GM21576 (cell line): ENCODE measurements at regions not wholly inside any gene's neighbourhood (a gene's known extent, or its start where the extent isn't known, plus 50 kb on each side); places are given as distances from the start of the nearest gene placed in this dataset.
"Not testable (repeated sequence)": the region's sequence is repeated elsewhere in the genome, so short reads cannot be mapped to it uniquely, and the experiment has no call there.

Experiments used
- ATAC-seq: cut with Tn5 transposase; IDR thresholded peaks from one replicate; pipeline ENCODE4 v1.9.1; 2021; ENCODE audit warnings: mild to moderate bottlenecking, moderate library complexity; ENCODE audit not compliant: unreplicated experiment

DNA sequence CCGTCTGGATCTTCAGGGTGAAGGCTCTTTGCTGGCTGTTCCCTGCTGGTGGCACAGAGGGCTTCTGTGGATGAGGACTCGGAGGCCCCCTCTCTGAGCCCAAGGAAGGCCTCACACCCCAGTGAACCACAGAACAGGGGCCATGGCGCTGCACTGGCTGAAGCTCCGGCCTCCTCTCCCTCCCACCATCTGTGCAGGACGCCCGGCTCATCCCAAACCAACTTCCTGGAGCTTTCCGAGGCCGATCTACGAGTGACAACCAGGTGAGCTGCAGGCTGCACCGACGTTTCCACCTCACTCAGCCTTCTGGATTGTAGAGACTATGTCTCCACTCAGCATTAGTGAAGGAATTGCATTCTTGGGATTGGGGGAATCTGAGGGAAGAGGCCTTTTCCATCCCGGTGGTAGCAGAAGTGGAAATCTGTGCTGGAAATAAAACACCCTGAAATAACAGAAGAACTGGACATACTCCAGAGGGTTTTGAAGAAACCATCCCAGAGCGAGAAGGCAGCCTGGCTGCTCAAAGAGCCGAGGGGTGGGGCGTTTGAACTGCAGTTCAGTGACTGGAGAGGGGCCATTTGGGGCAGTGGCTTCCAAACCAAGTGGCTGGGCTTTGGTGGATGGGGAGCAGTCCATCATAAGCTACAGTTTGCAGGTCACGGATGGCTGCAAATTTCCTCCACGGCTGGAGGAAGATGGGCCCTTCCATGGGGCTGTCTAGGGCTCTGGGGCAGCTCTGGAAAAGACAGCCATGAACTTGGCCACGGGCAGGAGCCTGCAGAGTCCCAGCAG is 120.7 kb upstream of the ZNF469 start:
- ATAC-seq = not testable (repeated sequence)

DNA sequence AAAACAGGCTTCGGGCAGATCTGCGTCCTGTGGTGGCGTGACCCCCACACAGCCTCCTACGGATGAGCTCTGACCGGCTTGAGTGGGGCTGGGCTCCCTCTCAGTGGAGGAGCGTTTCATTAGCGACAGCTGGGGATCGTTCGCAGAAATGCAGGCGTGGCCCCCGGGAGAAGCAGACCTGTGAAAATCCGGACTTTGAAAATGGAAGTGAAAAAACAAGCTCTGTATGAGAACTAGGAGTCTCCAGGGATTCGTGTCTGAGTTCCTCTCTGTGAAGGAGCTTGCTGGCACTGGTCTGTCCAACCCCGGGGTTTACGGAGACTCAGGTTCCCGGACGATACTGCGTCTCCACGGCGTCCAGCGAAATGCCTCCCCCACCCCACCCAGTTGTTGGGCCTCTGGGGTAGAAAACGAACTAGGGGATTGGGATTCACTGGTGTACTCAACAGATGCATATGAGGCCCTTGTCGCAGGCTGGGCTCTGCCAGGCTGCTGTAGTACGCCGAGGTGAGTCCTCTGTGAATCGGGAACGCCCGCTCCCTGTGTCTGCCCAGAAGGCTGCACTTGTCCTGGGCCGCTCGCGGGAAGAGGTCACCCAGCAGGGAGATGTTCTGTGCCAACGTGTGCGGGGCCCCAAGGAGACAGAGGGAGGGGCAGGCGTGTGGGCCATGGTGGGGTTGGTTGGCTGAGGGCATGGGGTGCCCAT is 119.7 kb upstream of the ZNF469 start:
- ATAC-seq = not testable (repeated sequence)

DNA sequence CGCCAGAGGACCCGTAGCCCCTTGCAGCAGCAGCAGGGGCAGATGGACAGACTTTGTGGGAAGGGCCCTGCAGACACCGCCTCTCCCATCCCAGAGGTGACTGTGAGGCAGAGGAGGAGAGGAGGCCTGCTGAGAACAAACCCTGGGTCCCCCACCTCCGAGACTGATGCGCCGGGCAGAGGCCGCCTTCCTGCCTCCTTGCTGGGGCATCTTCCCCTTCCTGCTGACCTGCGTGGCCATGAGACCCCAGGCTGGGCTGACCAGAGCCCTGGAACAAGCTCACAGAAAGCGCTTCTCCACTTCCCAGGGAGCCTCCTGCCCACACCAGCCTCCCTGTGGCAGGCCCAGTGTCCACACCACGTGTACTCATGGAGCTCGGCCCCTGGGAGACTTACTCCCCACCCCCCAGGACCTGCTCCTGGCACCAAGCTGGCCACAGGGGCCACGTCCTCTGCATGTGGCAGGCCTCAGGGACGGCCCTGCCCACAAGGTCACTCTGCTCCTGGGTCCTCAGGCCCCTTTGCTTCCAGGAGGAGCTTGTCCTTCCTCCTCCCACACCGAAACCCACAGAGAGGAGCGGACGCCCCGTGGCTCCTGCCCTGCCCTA is 119.0 kb upstream of the ZNF469 start:
- not testable (repeated sequence) for ATAC-seq

DNA sequence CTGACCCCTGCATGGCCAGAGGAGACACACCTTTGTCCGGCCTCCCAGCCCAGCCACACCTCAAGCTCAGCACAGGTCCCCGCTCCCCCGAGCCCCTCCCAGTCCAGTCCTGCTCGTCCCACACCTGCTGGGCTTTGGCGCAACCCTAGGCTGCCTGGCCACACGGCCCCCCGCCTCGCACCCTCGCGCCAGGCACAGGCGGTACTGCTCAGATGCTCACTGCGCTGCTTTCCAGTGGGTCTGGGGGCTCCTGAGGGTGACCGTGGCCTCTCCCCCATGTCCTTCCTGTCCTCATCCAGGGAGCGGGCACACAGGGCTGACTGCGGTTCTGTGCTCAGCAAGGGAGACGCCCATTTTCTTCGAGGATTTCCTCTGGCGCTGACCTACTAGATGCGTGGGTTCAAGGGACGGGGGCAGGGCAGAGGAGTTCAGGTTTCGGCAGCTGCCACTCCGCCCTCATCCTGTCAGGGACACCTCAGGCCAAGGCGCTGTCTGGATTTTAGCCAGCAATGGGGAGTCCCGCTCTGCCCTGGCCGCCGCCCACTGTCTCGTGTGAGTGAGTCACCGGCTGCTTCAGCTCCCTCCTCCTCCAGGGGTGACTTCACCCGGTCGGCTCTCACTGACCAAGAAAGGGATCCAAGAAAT is 118.0 kb upstream of the ZNF469 start:
- ATAC-seq = peak; percentile 70

DNA sequence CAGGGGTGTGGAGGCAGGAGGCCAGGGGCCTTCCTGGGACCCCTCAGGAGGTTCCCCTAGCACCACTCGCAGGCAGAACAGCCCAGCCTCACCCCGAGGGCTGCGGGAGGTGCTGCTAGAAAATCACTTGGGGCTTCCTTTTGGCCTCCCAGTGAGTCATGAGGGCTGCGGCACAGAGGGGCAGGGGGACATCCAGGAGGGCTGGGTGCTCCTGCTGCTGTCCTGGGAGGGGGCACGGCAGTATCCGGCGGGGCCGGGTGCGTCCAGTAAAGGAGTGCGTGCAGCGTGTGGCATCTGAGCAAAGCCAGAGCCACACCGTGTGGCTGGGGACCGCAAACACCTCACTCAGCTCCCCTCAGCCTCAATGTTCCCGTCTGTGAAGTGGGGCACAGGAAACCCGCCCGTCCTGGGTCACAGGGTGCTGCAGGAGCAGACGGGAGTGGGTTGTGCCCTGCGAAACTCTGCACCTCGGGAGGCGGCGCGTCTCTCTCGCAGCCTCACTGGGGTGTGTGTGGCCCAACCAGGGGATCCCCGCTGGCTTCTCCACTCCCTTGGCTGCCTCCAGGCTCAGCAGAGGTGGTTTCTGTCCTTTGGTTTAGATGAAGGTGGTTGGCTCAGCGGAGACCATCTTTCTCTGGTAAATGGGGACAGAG is 117.3 kb upstream of the ZNF469 start:
- peak; percentile 26 for ATAC-seq

DNA sequence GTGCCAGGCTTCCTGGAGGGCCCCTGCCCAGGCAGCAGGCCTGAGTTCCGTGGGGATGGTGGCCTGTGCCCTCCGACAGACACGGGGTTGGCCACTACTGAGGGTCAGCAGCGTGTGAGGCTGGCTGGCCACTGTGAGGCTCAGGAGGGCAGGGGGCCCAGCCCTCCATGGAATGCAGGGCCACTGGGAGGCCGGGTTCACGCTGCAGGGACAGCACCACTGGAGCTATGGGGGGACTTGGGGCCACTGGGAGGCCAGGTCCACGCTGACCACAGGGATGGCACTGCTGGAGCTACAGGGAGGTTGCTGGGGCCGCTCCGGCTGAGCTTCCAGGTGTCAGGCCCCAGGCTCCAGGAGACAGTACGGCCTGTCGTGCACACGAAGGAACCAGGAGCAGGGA is 116.7 kb upstream of the ZNF469 start:
- peak; percentile 15 for ATAC-seq

DNA sequence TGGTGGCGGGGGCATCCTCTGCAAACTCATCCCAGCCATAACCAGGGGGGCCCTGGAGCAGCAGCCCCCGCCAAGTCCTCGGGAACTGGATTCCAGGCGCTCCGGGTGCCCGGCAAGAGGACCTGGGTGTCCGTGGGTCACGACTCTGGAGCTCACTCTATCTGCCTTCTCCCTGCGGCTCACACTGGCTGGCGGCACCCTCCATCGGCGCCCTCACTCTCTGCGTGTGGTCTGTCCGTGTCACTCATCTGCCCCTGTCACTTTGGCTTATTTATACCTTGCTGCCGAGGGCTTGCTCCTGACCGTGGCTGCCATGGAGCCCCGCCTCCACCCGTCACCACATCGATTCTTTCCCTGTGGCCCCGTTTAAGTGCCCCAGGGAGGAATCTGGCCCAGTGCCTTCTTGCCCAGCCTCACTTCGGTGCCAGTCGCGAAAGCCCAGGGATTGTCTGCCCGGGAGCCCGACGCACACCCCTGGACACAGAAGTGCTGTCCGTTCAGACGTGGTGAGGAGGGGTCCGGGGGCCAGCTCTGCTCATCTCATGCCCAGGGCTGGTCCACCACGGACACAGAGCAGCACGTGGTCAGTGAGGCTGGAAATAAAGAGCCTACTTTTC is 115.7 kb upstream of the ZNF469 start:
- ATAC-seq = not testable (repeated sequence)

DNA sequence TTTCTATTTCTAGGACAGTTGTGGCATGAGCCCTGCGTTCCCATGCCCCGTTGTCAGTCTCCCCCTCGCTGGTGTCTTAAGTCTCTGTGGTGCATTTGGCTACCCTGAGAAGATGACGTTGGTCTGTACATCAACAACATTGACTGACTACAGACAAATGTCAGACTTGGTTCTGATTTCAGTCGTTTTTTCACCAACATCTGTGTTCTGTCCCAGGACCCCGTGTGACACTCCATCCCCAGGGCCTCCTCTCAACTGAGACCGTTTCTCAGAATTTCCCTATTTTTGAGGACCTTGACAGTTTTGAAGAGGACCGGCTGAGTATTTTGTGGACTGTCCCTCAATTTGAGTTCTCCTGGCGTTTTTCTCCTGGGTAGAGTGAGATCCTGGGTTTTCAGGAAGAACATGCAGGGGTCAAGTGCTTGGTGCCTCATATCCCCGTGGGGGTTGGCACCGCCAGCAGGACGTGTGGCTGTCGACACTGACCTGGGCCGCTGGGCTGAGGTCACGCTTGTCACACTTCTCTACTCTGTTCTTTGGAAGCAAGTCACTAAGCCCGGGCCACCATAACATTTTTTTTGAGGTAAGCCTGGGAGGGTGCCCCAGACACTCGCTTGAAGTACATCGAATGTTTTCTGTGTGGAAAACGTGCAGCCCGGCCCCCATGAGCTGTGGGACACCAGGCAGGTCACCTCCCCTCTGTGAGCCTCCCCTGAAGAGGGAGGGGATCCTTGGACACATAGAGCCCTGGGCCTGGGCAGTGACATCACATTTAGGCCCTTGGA is 114.4 kb upstream of the ZNF469 start:
- not testable (repeated sequence) for ATAC-seq

DNA sequence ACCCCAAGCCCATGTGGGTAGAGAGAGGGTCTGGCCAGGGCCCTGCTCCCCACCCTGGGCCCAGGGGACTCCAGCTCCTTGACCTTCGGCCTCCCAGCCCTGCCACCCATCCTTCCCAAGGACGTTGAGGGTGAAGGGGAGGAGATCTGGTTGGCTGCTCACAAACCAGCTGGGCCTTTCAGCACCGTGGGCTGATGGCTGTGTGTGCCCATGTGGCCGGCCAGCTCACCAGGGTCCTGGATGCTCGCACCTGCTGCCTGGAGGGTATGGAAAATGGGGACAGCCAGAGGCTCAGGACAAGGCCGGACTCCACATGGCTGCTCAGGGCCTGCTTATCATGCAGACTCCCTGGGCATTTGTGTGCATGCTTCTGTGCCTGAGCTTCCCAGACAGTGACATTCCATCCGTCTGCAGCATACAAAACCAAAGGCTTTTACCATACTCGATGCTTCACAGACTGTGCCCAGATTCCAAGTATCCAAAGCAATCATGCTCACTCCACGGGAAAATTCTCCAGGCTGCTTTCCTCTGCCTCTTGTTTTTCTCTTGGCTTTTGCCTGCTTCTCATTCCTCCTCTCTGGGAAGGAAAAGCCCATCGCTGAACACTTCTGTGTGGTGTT is 112.5 kb upstream of the ZNF469 start:
- ATAC-seq = not testable (repeated sequence)

DNA sequence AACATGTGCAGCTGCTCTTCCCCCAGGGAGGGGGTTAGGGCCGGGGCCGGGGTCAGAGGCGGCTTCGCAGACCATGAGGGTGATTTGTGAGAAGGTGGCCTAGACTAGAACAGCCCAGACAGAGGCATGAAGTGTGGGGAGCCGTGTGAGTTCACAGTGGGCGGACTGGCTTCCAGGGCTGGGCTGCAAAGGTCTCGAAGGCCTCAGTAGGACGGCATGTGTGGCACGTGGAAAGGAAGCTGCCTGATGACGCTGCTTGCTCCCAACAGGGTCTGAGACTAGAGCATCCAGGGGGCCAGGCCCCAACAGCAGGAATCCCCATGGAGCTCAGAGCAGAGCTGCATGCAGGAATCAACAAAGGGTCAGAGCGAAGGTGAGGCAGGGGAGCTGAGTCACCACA is 111.5 kb upstream of the ZNF469 start:
- not testable (repeated sequence) for ATAC-seq

DNA sequence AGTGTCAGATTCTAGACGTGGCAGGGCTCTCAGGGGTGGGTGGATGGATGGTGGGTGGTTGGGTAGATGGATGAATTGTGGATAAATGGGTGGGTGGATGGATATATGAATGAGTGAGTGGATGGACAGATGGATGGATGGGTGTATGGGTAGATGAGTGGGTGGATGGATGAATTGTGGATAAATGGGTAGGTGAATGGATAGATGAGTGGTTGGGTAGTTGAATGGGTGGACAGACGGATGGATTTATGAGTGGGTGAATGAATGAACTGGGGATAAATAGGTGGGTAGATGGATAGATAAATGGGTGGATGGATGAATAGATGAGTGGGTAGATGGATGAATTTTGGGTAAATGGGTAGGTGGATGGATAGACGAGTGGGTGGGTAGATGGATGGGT is 111.0 kb upstream of the ZNF469 start:
- ATAC-seq = not testable (repeated sequence)

DNA sequence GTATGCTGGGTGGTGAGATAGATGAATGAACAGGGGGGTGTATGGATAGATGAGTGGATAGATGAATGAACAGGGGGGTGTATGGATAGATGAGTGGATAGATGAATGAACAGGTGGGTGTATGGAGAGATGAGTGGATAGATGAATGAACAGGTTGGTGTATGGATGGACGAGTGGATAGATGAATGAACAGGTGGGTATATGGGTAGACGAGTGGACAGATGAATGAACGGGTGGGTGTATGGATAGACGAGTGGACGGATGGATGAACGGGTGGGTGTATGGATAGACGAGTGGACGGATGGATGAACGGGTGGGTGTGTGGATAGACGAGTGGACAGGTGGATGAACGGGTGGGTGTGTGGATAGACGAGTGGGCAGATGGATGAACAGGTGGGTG is 110.3 kb upstream of the ZNF469 start:
- not testable (repeated sequence) for ATAC-seq

DNA sequence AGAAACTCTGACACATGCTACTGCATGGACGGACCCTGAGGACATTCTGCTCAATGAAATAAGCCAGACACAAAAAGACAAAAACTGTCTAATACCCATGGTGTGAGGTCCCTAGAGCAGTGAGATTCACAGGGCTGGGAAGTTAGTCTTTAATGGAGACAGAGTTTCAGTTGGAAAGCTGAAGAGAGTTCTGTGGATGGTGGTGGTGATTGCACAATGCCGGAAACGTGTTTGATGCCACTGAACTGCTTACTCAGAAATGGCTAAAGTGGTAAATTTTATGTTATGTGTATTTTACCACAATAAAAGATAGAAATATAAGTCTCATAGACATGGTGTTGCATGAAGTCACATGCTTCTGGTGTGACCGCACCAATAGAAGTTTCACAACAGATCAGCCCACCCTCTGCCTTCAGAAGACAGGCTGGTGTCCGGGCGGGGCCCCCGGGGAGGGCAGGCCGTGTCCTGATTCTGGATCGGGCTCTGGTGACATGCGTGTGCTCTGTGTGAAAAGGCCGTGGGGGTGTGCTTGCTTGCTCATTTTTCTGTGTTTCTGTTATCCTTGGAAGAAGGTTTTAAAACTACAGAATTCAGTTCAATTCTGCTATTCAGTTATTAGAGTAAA is 108.5 kb upstream of the ZNF469 start:
- ATAC-seq = not testable (repeated sequence)

DNA sequence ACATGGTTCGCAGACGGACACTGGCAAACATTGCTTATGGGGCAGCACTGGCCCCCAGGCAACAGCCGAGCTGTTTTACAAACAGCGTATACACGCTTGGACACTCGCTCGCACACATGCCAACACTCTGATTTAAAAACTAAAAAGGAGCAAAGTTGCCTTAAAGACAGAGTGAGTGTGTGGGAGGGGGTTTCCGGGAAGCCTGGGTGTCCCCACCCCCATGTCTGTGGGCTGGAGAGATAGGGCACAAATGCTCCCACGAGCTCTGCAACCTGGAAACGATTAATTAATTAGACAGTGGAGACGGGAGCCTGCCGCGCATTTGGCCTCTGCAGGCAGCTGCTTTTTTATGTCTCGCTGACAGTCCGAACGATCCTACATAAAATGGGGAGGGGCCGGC is 107.9 kb upstream of the ZNF469 start:
- no peak for ATAC-seq

DNA sequence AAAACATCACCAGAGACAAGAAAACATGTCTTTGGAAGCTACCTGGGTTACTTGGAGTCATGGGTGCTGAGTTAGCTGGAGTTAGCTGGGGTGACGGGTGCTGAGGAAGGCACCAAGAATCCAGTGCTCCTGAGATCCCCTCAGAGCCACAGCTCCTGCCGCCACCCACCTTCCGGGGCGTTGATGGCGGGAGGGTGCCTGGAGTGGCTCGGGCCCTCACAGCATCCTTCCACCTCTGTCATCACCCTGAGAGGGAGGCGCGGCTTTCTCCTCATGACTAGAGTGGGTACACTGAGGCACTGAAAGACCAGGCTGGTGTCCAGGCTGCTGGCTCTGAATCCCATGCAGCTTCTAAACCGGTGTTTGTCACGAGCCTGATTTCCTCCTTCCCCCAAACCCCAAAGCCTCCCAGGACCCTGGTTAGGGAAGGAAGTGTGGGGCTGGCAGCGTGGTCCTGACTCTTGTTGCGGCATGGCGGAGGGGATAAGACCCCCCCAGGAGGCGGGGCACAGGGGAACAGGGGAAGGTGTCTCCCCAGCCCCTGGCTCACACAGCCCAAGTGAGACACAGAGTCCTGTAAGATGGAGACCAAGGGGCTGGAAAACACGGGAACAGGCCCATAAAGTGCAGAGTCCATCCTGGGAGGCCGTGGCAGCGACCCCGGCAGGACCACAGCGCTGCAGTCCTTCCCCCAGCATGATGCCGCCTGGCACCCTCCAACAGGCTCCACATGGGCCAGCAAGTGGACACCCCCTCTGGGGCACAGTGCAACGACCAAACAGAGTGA is 107.2 kb upstream of the ZNF469 start:
- ATAC-seq = not testable (repeated sequence)

DNA sequence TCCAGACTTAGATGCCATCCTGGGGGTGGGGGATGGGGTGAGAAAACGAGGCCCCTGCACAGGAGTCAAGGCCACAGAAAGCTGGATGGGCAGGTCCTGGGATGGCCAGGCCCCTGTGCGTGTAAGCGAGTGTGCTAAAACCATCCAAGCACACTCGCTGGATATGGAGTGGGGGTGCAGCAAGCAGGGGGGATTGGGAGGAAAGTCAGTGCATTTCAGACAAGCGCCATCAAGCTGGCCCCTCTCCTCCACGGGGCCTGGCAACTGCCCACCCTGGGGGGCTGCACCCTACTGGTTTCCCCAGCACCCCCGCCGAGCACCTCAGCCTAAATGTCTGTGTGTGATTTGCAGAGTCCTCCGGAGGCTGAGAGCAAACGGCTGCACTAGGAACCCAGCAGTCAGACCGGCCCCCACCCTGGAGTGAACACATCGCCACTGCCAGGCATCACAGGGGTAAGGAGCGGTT is 106.6 kb upstream of the ZNF469 start:
- ATAC-seq = not testable (repeated sequence)

DNA sequence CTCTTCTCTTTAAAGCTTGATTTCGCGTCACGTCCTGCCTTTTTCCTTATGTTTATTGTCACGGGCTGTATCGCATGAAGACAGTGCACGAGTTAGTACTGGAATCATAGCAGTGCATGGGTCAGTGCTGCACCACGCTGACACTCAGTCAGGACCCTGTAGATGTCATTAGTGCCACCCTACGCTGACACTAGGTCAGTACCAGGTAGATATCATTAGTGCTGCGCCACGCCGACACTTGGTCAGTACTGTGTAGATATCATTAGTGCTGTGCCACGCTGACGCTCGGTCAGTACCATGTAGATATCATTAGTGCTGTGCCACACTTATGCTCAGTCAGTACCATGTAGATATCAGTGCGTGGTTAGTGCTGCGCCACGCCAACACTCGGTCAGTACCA is 106.2 kb upstream of the ZNF469 start:
- ATAC-seq = no peak

DNA sequence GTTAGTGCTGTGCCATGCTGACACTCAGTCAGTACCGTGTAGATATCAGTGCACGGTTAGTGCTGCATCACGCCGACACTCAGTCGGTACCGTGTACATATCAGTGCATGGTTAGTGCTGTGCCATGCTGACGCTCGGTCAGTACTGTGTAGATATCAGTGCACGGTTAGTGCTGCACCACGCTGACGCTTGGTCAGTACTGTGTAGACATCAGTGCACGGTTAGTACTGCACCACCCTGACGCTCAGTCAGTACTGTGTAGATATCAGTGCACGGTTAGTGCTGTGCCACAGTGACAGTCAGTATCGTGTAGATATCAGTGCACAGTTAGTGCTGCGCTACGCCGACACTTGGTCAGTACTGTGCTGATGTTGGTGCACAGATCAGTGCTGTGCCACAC is 102.8 kb upstream of the ZNF469 start:
- no peak for ATAC-seq
